ENCODE measurements at regions not wholly inside any gene's neighbourhood (a gene's known extent, or its start where the extent isn't known, plus 50 kb on each side); places are given as distances from the start of the nearest gene placed in this dataset.

DNA sequence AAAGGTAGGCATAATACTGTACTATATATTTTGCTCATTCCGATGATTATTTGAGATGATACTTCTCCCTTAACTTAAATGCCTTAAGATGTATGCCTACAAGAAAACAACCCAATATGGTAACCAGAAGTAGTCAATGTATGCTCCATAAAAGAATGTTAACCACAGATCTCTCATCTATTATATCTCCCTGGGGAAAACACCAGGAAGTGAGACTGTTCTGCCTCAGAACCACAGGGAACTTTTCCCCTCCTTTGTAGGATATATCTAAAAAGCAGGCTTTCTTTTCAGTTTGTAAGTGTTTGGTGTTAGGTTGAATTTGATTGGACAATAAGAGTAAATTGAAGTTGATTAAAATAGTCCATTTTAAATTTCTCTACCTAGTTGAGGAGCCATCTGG, 1160.5 kb upstream of the NXPH2 start:
- DNase-seq = no peak
- 94 to 97% (median 94%) methylated on average over 1 of the region's 1 CpG for WGBS, 5 donors
- Histone ChIP-seq H3K27ac (no peak overlapping the region), H3K9me3 (peaks cover 0 to 11% (median 2%) of the 10 kb centered on the region in 4 donors), H3K4me3 (no peak overlapping the region), H3K36me3 (no peaks in the 10 kb centered on the region), H3K27me3 (no peaks in the 10 kb centered on the region), H3K4me1 (no peaks in the 10 kb centered on the region)
- intact Hi-C loops (cut with DNase I; ENCODE audit: low total_unique reads) = no loop called here
- TF ChIP-seq EP300 (IDR thresholded peaks at IDR 0.05) (no peak), POLR2A (IDR thresholded peaks at IDR 0.05) (no peak), POLR2AphosphoS5 (IDR thresholded peaks at IDR 0.05) (no peak)
- TF ChIP-seq, protein P1, sequence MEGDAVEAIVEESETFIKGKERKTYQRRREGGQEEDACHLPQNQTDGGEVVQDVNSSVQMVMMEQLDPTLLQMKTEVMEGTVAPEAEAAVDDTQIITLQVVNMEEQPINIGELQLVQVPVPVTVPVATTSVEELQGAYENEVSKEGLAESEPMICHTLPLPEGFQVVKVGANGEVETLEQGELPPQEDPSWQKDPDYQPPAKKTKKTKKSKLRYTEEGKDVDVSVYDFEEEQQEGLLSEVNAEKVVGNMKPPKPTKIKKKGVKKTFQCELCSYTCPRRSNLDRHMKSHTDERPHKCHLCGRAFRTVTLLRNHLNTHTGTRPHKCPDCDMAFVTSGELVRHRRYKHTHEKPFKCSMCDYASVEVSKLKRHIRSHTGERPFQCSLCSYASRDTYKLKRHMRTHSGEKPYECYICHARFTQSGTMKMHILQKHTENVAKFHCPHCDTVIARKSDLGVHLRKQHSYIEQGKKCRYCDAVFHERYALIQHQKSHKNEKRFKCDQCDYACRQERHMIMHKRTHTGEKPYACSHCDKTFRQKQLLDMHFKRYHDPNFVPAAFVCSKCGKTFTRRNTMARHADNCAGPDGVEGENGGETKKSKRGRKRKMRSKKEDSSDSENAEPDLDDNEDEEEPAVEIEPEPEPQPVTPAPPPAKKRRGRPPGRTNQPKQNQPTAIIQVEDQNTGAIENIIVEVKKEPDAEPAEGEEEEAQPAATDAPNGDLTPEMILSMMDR (IDR thresholded peaks at IDR 0.05) = no peak

DNA sequence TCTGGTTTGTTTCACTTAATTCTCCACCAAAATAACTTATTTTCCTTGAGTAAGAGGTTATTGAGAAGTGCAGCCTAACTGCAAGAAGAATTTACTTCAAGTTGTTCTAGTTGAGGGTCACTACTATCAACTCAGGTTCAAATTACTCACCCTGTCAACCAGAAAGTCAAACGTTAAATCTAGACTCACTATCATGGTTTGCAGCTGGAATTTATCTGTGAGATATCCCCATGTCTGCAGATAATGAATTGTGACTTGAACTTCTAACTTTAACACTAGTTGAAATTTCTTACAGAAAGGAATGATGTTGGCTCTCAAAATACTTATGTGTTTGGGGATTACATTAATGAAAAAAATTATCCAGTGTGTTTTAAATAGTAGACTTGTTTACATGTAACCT, 1145.7 kb upstream of the NXPH2 start:
- no peak overlapping the region for H3K4me3 ChIP-seq
- no peak overlapping the region for H3K27ac ChIP-seq
- H3K9me3 ChIP-seq = no peaks in the 10 kb centered on the region
- no peaks in the 10 kb centered on the region for H3K36me3 ChIP-seq
- intact Hi-C loops (cut with DNase I; ENCODE audit: low total_unique reads) = no loop called here
- 6 to 16% (median 11%) methylated on average over 1 of the region's 1 CpG for WGBS, 5 donors
- H3K27me3 ChIP-seq = no peaks in the 10 kb centered on the region
- TF ChIP-seq, protein P1 (IDR thresholded peaks at IDR 0.05) = no peak
- no peak for TF ChIP-seq POLR2AphosphoS5 (IDR thresholded peaks at IDR 0.05)
- TF ChIP-seq EP300 (IDR thresholded peaks at IDR 0.05) = no peak
- TF ChIP-seq POLR2A (IDR thresholded peaks at IDR 0.05) = no peak
- H3K4me1 ChIP-seq = no peaks in the 10 kb centered on the region
- no peak for DNase-seq

DNA sequence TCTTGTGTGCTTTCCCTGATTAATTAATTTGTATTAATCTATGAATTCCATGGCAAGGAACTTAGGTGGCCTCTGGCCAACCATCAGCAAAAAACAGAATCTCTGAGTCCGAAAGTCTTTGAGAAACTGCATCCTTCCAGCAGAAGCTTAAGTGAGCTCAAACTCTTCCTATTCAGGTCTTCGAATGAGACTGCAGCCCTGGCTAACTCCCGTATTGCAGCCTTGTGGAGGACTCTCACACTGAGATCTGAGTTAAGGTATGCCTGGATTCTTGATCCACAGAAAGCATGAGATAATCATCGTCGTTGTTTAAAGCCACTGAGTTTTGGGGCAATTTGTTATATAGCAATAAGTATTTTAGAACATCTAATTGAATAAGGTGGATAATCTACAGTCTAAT, 1143.9 kb upstream of the NXPH2 start:
- Histone ChIP-seq H3K4me3 (no peak overlapping the region), H3K27ac (no peak overlapping the region), H3K4me1 (no peaks in the 10 kb centered on the region), H3K36me3 (no peaks in the 10 kb centered on the region), H3K9me3 (no peaks in the 10 kb centered on the region), H3K27me3 (no peaks in the 10 kb centered on the region)
- TF ChIP-seq POLR2AphosphoS5 (IDR thresholded peaks at IDR 0.05) (no peak), EP300 (IDR thresholded peaks at IDR 0.05) (no peak), POLR2A (IDR thresholded peaks at IDR 0.05) (no peak)
- TF ChIP-seq, protein P1 (IDR thresholded peaks at IDR 0.05) = no peak
- intact Hi-C loops (cut with DNase I; ENCODE audit: low total_unique reads) = no loop called here
- 59 to 80% (median 76%) methylated on average over 5 of the region's 5 CpGs for WGBS, 5 donors
- no peak for DNase-seq

DNA sequence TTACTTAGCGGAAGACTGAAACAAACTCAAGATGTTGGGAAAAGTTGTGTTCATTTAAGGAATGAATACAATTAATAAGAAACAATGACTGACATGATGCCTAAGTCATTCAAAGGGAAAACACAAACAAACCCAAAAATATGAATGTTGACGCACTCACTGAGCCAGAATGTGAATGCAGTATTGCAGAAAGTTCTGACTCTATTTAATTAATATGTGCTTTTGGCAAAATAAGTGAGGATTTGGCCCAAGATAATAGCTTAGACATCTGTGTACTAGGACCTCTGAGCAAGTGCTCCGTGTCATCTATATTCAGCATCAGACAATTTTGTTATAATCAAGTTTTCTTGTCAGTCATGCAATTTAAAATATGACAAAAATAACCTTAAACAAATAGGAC, 1138.8 kb upstream of the NXPH2 start:
- Histone ChIP-seq H3K27ac (no peak overlapping the region), H3K36me3 (no peaks in the 10 kb centered on the region), H3K4me3 (no peak overlapping the region), H3K27me3 (no peaks in the 10 kb centered on the region), H3K4me1 (no peaks in the 10 kb centered on the region), H3K9me3 (no peaks in the 10 kb centered on the region)
- intact Hi-C loops (cut with DNase I; ENCODE audit: low total_unique reads) = no loop called here
- WGBS, 5 donors = 80 to 89% (median 83%) methylated on average over 3 of the region's 3 CpGs
- DNase-seq = no peak
- TF ChIP-seq, protein P1 (IDR thresholded peaks at IDR 0.05) = no peak
- TF ChIP-seq EP300 (IDR thresholded peaks at IDR 0.05) = no peak
- no peak for TF ChIP-seq POLR2A (IDR thresholded peaks at IDR 0.05)
- TF ChIP-seq POLR2AphosphoS5 (IDR thresholded peaks at IDR 0.05) = no peak
